ENCODE measurements at regions not wholly inside any gene's neighbourhood (a gene's known extent, or its start where the extent isn't known, plus 50 kb on each side); places are given as distances from the start of the nearest gene placed in this dataset.

GRCh38 chr7:155870334-155871180 is 58.3 kb upstream of the SHH start:
- DNase-seq (ENCODE audit: low read depth in 2 of 2), result no peak

- no peak for DNase-seq (ENCODE audit: low read depth in 2 of 2)
Observed at GRCh38 chr7:155869784-155870076, 57.5 kb upstream of the SHH start.

DNA sequence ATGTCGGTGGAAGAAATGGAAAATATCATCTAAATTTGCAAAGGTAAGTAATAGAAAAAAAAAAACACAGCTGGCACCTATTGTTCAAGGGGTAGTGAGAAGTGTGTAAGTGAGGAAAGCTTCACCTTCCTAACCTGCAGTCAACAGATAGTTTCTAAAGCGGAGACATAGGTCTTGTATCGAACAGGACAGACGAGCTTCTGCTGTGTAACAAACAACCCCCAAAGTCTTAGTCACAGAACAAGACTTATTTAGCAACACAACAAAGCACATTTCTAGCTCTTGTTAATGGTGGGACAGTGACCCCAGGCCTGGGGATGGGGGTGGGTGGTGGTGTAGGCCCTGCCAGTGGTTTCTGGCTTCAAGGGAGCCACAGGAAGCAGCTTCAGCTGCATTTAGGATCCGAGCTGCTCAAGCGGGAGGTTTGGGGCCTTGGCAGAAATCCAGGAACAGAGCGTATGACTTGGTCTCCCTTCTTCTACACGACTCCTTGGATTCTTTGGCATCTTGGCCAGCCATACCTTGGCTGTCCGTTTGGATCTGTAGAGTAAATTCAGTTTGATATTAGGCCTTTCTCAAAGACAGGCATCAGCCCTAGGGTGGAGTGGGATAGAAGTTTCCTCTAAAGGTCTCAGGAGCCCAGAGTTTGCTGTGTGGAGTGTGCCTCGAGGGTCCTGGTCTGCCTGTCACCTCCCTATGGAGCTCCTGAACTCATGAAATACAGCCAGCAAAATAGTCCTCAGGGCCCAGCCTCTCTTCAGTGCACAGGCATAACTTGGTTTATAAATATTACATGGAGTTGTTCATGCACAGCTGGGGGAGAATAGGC is 56.9 kb upstream of the SHH start:
- no peak for DNase-seq (ENCODE audit: low read depth in 2 of 2)

DNA sequence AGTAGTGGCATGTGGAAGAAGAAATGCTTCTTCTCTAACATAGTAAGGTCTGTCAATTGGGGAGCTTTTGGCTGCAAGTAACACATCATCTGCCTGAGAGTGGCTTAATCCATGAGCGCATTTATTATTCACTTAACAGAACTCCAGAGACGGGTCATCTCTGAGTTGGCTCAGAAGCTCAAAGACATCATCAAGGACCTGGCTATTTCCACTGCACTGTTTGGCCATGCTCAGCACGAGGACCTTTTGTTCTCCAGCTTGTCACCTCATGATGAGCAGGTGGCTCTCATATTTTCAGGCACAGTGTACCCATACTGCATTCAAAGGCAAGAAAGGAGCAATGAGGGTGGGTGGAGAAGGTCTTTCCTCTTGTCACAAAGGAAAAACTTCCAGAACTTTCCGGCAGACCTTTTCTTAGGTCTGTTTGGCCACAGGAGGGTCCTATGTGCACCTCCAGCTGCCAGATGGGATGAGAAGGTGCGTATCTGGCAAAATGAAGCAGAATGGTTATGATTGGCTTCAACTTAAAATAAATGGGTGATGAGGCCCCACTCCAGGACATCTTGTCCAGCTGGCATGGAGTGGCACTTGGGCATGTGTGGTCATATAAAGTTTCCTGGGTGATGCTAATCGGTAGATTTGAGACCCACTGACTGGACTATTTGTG is 55.6 kb upstream of the SHH start:
- DNase-seq (ENCODE audit: low read depth in 2 of 2), result no peak

DNA sequence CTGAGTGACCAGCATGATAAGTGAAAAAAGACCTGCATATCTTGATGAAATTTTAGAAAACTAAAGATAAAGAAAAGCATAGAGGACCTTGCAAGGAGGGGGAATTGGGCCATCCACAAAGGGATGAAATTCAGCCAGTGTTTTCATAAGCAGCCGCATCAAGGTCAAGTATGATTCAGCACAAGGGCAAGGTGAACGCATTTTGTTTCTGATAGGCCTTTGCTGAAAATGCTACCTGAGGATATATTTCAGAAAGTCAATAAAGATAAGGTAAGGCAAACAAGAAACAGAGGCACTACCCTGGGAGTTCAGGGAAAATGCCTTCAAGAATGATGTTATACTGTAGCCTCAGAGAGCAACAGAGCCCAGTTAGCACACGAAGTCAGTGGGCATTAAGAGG is 55.0 kb upstream of the SHH start:
- DNase-seq (ENCODE audit: low read depth in 2 of 2), result no peak

- DNase-seq (ENCODE audit: low read depth in 2 of 2), result no peak
Observed at GRCh38 chr7:155865830-155866525, 53.7 kb upstream of the SHH start.

DNA sequence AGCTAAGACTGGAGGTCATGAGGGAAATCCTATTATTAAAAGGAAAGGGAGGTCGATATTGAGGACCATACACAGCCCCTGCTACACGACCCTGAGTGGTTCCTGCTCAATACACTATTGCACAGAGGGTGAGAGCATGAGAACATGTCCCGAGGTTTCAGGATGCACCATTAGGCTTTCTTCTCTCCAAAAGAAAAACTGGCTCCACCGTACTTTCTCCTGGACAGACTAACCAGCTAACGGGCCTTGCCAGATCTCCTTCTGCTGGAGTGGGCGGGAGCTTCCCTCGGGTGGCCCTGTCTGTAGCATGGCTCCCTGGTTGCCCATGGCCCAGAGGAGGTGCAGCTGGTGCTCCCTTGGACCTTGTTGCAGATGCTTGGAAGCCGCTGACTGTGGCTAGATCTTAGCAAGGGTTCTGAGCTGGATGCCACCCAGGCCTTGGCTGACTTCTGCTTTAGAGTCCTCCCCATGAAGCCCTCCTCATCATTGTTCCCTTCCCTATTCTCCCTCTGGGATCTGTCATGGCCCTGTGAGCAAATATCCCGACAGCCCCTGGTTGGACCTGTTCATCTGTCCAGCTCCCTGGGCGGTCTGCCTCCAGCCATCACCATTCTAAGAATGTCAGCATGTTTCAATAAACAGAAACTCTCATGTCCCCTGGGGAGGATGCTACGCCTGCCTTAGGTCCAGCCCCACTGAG is 52.9 kb upstream of the SHH start:
- DNase-seq (ENCODE audit: low read depth in 2 of 2), result no peak

- DNase-seq (ENCODE audit: low read depth in 2 of 2), result no peak
Observed at GRCh38 chr7:155864271-155864985, 52.2 kb upstream of the SHH start.

DNA sequence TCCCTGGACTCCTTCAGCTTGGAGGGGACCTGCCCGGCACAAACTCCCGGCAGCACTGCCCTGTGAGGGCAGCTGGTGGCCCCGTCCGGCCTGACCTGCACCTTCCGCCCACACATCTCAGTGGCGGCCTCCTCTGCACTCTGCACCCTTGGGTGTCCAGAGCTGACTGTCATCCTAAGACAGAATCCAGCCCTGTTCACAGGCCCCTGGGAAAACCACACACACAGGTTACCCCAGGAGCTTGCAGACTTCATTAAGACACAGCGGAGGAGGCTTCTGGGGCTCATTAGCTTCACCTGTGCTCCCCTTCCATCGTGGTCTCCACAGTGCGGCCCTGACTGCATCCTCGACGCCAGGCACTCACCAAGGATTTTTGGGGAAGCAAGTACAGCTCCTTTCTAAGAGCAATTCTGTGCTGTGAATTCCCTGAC is 51.5 kb upstream of the SHH start:
- no peak for DNase-seq (ENCODE audit: low read depth in 2 of 2)

GRCh38 chr7:155862123-155862892 is 50.0 kb upstream of the SHH start:
- no peak for DNase-seq (ENCODE audit: low read depth in 2 of 2)

All from fibroblast of skin of left quadriceps (primary cell).